ENCODE measurements at regions not wholly inside any gene's neighbourhood (a gene's known extent, or its start where the extent isn't known, plus 50 kb on each side); places are given as distances from the start of the nearest gene placed in this dataset.

DNA sequence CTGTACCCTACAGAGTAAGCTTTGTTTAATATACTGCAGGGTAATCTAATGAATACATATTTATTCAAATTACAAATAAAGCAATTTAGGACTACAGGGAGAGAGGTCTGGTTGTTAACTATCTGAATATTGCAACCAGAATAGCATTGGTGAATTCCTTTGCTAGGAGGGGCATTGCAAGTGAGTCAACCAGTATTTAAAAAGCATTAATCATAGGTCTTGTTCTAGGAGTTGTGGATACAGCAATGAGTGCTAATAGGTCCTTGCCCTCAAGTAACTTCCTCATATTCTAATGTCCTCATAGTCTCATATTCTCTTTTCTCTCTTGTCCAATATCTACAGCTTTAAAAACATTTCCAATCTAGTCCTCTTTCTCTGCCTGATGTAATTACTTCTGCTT, 531.4 kb downstream of the CDH11 start:
- TF ChIP-seq POLR2AphosphoS5 (IDR thresholded peaks at IDR 0.05; ENCODE audit: low read depth), result no peak
- TF ChIP-seq CTCF (IDR thresholded peaks at IDR 0.05; ENCODE audit: insufficient read depth, low read length), result no peak

All from HL-60 (cell line).